HUES64 (cell line): ENCODE measurements at regions not wholly inside any gene's neighbourhood (a gene's known extent, or its start where the extent isn't known, plus 50 kb on each side); places are given as distances from the start of the nearest gene placed in this dataset.
"Not testable (repeated sequence)": the region's sequence is repeated elsewhere in the genome, so short reads cannot be mapped to it uniquely, and the experiment has no call there.

Source experiments
- H3K27ac ChIP-seq: 2 replicates; pipeline ENCODE4 v1.7.0; 2013; ENCODE audit warnings: low read depth, low read length, inconsistent platforms
- H3K27me3 ChIP-seq: 2 replicates; pipeline ENCODE4 v1.6.1; 2013; ENCODE audit warnings: mild to moderate bottlenecking, low read length; ENCODE audit not compliant: insufficient read depth
- H3K36me3 ChIP-seq: 2 replicates; pipeline ENCODE4 v1.6.1; 2013; ENCODE audit warnings: mild to moderate bottlenecking, low read length; ENCODE audit not compliant: insufficient read depth
- H3K4me1 ChIP-seq: 2 replicates; pipeline ENCODE4 v1.6.1; 2013; ENCODE audit warnings: mild to moderate bottlenecking, low read length, moderate library complexity; ENCODE audit not compliant: insufficient read depth
- H3K4me3 ChIP-seq: 2 replicates; pipeline ENCODE4 v1.5.1; 2013; ENCODE audit warnings: mild to moderate bottlenecking, low read length, moderate library complexity
- H3K9ac ChIP-seq: 2 replicates; pipeline ENCODE4 v1.6.1; 2013; ENCODE audit warnings: mild to moderate bottlenecking, low read depth, low read length
- H3K9me3 ChIP-seq: 2 replicates; pipeline ENCODE4 v1.6.1; 2013; ENCODE audit warnings: low read depth, low read length; ENCODE audit not compliant: insufficient read depth
- WGBS: fragments of 150-250, 120-280 bp; methylation state at CpG from one replicate; pipeline ENCODE4 v1.1.7; 2013; ENCODE audit warnings: missing lambda C conversion rate; 5-methylcytosine and 5-hydroxymethylcytosine counted together

DNA sequence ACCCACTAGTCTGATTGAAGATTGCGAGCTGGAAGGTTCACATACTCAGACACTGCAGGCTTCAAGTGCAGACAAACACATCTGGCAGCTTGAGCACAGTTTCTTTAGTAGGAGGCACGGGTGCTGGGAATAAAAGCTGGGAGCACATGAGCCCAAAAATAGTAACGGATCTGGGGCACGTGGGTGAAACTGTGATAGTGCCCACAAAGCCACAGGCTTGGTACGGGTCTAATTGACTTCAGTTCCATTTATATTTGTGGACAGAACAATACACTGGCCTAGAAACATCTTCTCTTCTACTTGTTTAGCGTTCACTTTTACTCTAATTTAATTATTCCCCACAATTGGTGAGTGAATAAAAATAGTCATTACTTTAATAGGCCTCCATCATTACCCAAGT is 2370.7 kb downstream of the PCDH7 start:
- WGBS, result 94% methylated on average over 5 of the region's 6 CpGs
- Histone ChIP-seq H3K27me3 (no peaks in the 10 kb centered on the region), H3K9ac (no peak overlapping the region), H3K4me1 (peaks cover 10% of the 10 kb centered on the region; the same call in 1 of the 2 replicates), H3K4me3 (no peak overlapping the region), H3K9me3 (no peaks in the 10 kb centered on the region), H3K27ac (no peak overlapping the region), H3K36me3 (no peaks in the 10 kb centered on the region)

DNA sequence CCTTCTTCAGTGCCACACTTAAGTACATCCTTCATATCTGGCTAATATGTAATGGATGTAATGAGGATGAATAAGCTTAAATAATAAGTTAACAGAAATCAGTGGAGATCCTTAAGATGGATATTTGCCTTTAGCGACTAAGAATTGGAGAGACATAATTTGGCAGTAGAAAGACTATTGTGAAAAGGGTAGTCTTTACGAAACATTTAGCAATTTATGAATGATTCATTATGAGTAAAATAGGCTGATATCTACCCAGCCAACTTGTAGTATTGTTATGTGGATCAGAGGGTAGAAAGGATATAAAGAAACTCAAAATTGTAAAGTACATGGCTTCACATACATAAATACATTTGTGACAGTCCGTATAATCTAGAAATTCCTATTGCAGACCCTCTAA is 2371.8 kb downstream of the PCDH7 start:
- no peak overlapping the region for H3K4me3 ChIP-seq
- peaks cover 10% of the 10 kb centered on the region; the same call in 1 of the 2 replicates for H3K4me1 ChIP-seq
- H3K27ac ChIP-seq, result no peak overlapping the region
- H3K9ac ChIP-seq, result no peak overlapping the region
- H3K27me3 ChIP-seq, result no peaks in the 10 kb centered on the region
- no peaks in the 10 kb centered on the region for H3K9me3 ChIP-seq
- WGBS, result 98% methylated on average over 2 of the region's 3 CpGs
- H3K36me3 ChIP-seq, result no peaks in the 10 kb centered on the region

DNA sequence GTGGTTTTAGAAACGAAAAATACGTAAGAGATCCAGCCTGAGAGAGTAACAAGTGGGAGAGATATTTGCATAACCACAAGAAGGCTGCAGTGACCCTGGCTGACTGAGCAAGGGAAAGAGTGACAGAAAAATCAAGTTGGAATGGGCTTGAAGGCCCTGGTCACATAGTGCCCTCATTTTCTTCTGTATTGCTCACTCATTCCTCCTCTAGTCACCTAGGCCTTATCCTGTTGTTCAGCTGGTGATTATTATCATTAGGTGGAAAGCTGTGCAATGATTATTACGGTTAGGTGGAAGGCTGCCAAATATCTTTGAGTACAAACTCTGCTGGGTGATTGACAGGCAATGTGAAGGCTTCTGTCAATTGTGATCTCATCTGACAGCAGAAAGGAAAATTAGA is 2384.1 kb downstream of the PCDH7 start:
- Histone ChIP-seq H3K4me3 (no peak overlapping the region), H3K9ac (no peak overlapping the region), H3K4me1 (no peaks in the 10 kb centered on the region), H3K27me3 (no peaks in the 10 kb centered on the region), H3K36me3 (no peaks in the 10 kb centered on the region), H3K27ac (no peak overlapping the region), H3K9me3 (no peaks in the 10 kb centered on the region)
- 80% methylated on average over 3 of the region's 3 CpGs for WGBS

DNA sequence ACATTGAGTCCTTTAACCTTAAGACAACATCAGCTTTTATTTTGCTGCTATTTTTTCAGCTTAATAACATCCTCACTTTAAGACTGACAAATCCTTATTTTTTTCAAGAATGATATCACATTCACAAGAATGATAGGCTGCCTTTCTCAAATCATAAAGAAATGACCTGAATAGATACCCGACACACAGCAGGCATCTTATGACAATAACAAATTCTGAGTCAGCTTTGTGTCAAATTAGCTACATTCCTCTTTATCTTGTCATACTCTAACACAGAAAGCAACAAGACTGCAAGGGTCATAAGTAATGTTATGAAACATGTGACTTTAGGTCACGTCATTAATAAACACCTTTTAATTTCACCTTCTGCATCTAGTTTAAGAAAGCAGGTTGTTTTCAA is 2387.6 kb downstream of the PCDH7 start:
- WGBS, result 85% methylated on average over 2 of the region's 2 CpGs
- Histone ChIP-seq H3K4me1 (no peaks in the 10 kb centered on the region), H3K27me3 (no peaks in the 10 kb centered on the region), H3K27ac (no peak overlapping the region), H3K9ac (no peak overlapping the region), H3K36me3 (no peaks in the 10 kb centered on the region), H3K9me3 (no peaks in the 10 kb centered on the region), H3K4me3 (no peak overlapping the region)

DNA sequence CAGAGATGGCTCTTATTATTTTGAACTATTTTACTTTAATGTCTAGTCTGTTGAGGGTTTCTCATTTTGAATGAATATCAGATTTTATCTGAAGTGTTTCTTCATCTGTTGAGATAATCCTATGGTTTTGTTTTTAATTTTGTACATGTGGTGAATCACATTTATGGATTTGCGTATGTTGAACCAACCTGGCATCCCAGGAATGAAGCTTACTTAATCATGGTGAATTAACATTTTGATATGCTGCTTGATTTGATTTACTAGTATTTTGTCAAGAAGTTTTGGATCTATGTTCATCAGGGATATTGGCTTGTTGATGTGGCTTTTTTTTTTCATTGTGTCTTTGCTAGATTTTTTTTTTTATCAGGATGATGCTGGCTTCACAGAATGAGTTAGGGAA is 2390.9 kb downstream of the PCDH7 start:
- Histone ChIP-seq H3K27ac (no peak overlapping the region), H3K27me3 (no peaks in the 10 kb centered on the region), H3K4me3 (no peak overlapping the region), H3K36me3 (no peaks in the 10 kb centered on the region), H3K9ac (no peak overlapping the region), H3K9me3 (no peaks in the 10 kb centered on the region), H3K4me1 (no peaks in the 10 kb centered on the region)
- 92% methylated on average over 1 of the region's 1 CpG for WGBS

DNA sequence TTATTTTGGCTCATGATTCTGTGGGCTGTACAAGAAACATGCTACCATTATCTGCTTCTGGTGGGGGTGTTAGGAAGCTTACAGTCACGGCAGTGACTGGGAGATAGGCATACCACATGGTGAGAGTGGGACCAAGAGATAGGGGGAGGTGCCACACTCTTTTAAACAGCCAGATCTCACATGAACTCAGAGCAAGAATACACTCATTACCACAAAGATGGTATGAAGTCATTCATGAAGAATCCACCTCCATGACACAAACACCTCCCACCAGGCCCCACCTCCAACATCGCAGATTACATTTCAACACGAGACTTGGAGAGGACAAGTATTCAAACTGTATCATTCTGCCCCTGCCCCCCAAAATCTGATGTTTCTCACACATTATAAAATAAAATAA is 2396.7 kb downstream of the PCDH7 start:
- no peak overlapping the region for H3K4me3 ChIP-seq
- no peaks in the 10 kb centered on the region for H3K36me3 ChIP-seq
- no peaks in the 10 kb centered on the region for H3K4me1 ChIP-seq
- H3K9ac ChIP-seq, result no peak overlapping the region
- H3K27ac ChIP-seq, result no peak overlapping the region
- no peaks in the 10 kb centered on the region for H3K27me3 ChIP-seq
- 93% methylated on average over 3 of the region's 3 CpGs for WGBS
- peaks cover 5% of the 10 kb centered on the region; the same call in 1 of the 2 replicates for H3K9me3 ChIP-seq

DNA sequence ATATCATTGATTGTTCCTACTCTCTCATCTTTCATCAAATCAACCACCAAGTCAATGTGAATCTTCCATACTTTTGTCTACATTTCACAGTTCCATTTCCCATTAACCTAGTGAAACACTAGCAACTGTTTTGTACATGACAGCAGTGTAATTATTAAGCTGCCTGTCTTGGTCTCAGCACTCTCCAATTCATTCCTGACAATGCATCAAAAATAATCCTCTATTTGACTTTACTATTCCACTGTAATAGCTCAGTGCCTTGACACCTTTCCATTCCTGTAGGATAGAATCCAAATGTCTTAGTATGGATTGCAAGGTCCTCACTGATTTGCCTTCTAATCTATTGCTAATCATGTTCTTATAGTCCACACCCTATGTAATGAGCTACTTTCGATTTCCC is 2405.8 kb downstream of the PCDH7 start:
- H3K36me3 ChIP-seq, result no peaks in the 10 kb centered on the region
- no peak overlapping the region for H3K9ac ChIP-seq
- H3K4me1 ChIP-seq, result no peaks in the 10 kb centered on the region
- 100% methylated on average over 1 of the region's 1 CpG for WGBS
- H3K9me3 ChIP-seq, result no peaks in the 10 kb centered on the region
- no peak overlapping the region for H3K4me3 ChIP-seq
- no peaks in the 10 kb centered on the region for H3K27me3 ChIP-seq
- no peak overlapping the region for H3K27ac ChIP-seq

DNA sequence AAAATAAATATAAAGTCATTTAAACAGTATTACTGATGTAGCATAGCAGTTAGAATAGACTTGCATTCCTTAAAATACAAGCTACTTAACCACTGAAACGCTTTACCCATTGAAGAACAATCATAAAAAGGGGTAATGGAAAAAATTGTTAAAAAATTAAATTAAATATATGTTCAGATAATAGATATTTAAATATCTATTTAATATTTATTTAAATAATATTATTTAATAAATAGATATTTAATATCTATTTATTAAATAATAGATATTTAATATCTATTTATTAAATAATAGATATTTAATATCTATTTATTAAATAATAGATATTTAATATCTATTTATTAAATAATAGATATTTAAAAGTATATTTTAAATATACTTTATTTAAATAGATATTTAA is 2410.5 kb downstream of the PCDH7 start:
- WGBS, result no CpG with 5 or more reads among the region's 1 CpG
- H3K9ac ChIP-seq, H3K4me1 ChIP-seq, H3K27ac ChIP-seq, H3K27me3 ChIP-seq, H3K9me3 ChIP-seq, H3K4me3 ChIP-seq, H3K36me3 ChIP-seq: not testable (repeated sequence)

DNA sequence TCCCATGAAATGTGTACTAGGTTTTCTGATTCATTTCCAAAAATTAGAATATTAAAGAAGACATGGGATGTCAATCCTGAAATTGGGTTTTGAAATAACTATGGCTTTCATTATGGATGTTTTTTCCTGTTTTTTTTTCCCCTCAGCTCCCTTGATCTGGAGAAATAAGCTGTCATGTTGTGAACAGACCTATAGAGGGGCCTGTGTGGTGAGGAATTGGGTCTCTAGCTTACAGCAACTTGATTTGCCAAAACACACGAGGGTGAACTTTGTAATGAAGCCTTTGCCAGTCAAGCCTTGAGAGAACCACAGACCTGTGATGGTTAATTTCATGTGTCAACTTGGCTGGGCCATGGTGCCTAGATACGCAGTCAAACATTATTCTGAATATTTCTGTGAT is 2413.6 kb downstream of the PCDH7 start:
- Histone ChIP-seq H3K27me3 (no peaks in the 10 kb centered on the region), H3K36me3 (no peaks in the 10 kb centered on the region), H3K4me1 (no peaks in the 10 kb centered on the region; the same call in 1 of the 2 replicates), H3K9ac (no peak overlapping the region), H3K9me3 (0 out of 2 replicates have a peak, but pooled peaks cover 3% of the 10 kb centered on the region), H3K27ac (no peak overlapping the region), H3K4me3 (no peak overlapping the region)
- 62% methylated on average over 1 of the region's 2 CpGs for WGBS

DNA sequence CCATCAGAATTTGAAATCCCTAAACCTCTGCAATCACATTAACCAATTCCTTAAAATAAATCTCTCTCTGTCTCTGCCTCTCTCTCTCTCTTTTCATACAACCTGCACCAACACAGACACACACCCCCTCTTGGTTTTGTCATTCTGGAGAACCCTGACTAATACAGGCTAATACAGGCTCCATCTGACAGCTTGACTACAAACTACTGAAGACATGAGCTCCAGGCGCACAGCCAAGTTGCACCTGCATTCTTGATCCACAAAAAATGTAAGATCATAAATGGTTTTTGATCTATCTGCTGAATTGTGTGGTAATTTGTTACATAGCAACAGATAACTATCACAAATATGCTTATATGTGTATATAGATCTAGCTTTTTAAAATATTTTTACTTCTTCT is 2414.2 kb downstream of the PCDH7 start:
- H3K4me3 ChIP-seq, result no peak overlapping the region
- WGBS, result 70% methylated on average over 1 of the region's 1 CpG

DNA sequence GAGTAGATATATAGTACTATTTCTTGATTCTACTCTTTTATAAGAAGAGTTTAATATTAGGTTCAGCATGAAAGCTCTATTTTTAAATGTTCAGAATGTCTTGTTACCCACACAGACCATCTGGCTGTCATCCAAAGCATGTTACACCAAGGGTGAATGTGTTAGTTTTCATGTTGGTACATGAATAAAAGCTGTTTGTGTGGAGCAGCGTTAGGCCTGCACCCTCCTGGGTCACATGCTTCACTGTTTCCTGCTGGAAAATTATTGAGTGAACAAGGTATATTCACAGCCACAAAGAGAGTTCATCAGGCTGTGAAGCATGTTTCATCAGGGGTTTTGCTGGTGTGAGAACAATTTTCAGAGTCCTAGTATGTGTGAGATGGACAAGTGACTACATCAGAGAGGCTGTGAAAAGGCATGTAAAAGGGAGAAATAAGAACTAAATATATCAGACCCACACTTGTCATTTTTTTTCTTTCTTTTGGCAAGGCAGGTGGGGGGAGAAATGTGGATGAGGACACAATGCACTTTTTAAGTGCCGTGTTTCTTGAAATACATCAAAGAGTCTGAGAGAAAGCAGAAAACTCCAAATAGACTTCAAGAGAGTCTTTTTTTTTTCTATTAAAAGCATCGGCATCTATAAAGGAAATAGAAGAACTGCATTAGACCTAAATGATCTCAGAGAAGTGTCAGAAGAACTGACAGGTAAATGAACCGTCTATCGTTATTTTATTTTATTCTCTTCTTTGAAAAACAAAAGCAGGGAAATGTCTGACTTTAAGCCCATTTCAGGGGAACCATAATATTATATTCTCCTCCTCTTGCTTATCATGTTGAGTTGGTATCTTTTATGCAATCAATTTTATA is 2429.7 kb downstream of the PCDH7 start:
- Histone ChIP-seq H3K4me1 (no peaks in the 10 kb centered on the region), H3K27ac (no peak overlapping the region), H3K4me3 (no peak overlapping the region), H3K9me3 (no peaks in the 10 kb centered on the region), H3K36me3 (no peaks in the 10 kb centered on the region), H3K9ac (no peak overlapping the region), H3K27me3 (no peaks in the 10 kb centered on the region)
- 95% methylated on average over 5 of the region's 5 CpGs for WGBS

More for the DNA sequence above, 2414.2 kb downstream of the PCDH7 start:
- H3K36me3 ChIP-seq, result no peaks in the 10 kb centered on the region
- H3K4me1 ChIP-seq, result no peaks in the 10 kb centered on the region; the same call in 1 of the 2 replicates
- H3K9me3 ChIP-seq, result 0 out of 2 replicates have a peak, but pooled peaks cover 3% of the 10 kb centered on the region
- H3K27ac ChIP-seq, result no peak overlapping the region
- H3K9ac ChIP-seq, result no peak overlapping the region
- H3K27me3 ChIP-seq, result no peaks in the 10 kb centered on the region
